NCI-H2196 treated with DMSO at 0.1 percent for 48 hours (cell line): ENCODE measurements at regions not wholly inside any gene's neighbourhood (a gene's known extent, or its start where the extent isn't known, plus 50 kb on each side); places are given as distances from the start of the nearest gene placed in this dataset.
A peak's percentile ranks its signal among the peaks of the same experiment; 100 is the strongest.

Source experiments
- DNase-seq: peaks from one replicate; lab custom pipeline; 2025; ENCODE audit not compliant: unreplicated experiment; lab: John Stamatoyannopoulos, UW

- DNase-seq = no peak
Observed at GRCh38 chr5:174307031-174307408, 261.5 kb downstream of the NSG2 start.

DNA sequence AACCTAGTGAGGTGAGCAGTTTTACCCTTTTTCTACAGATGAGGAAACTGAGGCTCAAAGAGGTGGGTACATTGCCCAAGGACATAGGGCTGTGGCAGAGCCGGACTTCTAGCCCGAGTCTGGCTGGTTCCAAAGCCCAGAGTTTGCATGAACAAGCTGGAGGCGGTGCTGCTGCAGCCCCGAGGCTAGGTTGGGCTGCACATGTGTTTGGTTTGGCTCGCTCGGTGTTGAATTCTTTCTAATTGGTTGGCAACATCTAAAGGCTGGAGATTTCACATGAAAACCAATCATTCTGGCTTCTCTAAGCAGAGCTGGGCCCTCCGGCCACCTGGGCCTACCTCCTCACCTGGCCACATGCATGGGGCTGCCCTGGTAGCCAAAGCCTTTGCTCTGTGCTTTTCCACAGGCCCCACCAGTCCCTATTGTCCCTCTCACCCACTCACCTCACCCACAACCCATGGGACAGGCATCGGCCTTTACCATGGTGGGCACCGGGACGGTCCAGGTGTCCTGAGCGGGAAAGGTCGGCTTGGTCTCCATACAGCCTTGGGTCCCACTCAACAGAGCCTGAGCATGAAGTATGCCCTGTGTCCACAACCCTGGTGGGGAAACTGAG, 262.3 kb downstream of the NSG2 start:
- no peak for DNase-seq

- no peak for DNase-seq
Observed at GRCh38 chr5:174309131-174309795, 263.8 kb downstream of the NSG2 start.

- DNase-seq = no peak
Observed at GRCh38 chr5:174310243-174310642, 264.7 kb downstream of the NSG2 start.

DNA sequence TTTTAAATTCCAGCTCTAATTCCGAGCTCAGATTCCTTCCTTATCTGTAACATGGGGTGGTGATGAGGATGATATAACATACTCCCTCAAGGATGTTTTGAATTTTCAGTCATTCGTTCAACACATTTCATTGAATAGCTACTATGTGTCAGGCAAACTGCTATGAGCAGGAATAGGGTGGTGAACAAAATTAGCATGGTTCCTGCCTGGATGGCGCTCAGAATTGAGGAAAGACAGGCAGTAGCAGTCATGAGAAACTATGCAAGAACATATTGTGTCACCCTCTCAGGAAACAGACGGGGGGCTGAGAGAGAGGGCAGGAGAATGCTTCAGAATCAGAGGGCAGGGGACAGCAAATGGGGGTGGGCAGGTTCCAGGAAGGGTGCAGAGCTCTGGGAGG, 265.2 kb downstream of the NSG2 start:
- DNase-seq = no peak

DNA sequence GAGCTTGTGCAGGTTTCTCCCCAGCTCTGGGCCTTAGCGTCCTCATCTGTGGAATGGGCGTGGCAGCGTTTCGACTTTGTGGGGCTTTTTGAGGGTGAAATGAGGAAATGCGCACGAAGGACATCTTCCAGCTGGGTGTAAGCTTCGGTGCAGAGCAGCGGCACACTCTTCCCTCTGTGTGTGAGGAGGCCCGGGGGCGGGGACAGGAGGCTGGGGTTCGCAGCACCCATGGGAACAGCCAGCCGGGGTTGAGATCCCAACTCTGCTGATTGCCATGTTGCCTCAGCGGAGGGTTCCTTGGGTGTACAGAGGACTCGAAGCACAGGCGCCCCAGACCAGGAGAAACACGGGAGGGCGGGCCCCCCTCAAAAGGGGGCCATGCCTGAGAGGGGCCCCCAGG, 265.6 kb downstream of the NSG2 start:
- no peak for DNase-seq

DNA sequence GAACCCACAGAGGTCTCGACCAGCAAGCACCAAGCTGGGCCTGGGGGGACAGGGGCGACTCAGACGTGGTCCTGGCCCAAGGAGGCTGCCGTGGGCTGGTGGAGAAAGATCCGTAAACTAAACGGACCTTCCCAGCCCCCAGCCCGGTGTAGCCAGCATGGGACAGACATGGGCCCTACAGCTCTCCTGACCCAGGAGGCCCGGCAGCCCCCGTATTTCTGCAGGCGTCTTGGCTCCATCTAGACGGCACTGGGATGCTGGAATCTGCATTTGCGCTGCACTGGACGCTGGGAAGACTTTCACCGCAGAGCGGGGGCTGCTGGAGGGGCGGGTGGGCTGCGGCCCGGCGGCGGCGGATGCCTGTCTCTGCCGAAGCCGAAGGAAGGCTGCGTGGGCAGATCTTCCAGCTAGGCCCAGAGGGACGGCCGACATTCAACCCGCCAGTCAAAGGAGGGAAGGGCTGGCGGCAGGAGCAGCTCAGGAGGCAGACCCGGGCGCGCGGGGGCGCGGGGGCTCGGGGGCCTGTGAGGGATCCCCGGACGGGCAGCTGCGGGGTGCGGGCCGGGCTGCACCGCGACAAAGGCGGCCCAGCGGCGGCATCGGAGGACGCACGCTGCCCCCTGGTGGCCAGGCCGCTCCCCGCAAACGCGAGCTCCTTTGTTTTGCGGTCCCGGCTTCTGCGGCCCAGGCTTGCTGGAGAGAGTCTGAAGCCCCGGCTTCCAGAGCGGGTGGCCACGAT, 266.2 kb downstream of the NSG2 start:
- peak; percentile 55 for DNase-seq

DNA sequence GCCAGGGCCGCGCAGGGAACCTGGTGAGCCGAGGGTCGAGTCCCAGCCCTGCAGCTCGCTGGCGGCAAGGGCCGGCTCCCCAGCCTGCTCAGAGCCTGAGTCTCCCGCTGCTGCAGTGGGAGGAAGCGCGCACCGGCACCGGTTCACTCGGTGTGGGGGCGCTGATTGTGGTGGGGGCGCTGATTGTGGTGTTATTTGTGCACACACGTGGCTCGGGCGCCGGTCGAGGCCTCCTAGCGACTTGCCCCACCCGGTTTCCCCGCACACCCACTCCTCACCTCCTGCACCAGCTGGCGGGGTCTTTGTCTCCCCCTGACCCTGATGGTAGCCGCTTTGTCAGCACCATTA, 266.7 kb downstream of the NSG2 start:
- no peak for DNase-seq

GRCh38 chr5:174312641-174313040, 267.1 kb downstream of the NSG2 start:
- DNase-seq = no peak

DNA sequence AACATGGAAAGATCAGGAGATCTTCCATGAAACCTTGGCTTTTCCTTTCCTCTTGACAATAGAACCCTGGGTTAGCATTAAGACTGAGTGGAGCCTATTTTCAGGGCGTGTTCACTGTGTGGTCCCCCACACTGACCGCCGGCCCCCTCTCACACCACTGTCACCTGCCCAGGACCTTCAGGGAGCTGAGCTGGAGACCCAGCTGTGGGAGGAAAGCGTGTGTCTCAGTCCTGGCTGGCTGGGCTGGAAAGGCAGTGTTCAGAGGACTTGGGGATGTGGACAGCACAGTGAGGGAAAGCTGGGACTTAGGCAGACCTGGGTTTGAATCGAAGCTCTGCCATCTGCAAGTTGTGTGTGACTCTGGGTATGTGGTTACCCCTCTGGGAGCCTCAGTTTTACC, 268.1 kb downstream of the NSG2 start:
- DNase-seq = no peak

DNA sequence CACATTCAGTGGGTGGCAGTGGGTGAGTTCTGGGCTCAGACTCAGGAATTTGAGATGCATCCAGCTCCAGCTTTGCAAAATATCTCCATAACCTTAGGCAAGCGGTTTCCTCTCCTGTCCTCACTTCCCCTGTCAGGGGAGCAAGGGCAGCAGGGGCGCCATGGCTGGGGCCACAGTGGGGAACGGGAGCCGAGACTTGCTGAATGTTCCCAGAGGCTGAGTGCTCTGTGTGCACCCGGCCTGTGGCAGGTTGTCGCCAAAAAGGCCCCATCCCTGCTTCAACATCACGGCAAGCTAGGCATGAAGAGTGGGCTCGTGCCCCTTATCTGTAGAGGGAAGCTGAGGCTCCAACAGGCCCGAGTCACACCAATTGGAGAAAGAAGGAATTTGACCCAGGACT, 268.8 kb downstream of the NSG2 start:
- DNase-seq = no peak

DNA sequence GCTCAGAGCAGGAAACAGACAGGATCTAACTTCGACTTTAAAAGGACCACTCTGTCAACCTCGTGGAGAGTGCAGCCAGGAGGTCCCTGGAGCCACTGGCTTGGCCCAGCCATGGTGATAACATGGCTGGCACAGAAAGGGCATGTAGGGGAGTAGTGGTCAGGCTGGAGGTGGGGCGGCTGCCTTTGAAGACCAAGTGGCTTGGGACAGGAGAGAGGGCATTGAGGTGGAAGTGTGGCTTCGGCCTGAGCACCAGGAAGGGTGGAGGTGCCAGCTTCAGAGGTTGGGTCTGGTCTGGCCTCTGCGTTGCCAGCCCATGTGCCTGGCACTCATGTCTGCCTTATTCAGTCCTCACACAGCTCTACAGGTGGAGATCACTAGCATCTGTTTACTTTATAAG, 270.0 kb downstream of the NSG2 start:
- DNase-seq = no peak

DNA sequence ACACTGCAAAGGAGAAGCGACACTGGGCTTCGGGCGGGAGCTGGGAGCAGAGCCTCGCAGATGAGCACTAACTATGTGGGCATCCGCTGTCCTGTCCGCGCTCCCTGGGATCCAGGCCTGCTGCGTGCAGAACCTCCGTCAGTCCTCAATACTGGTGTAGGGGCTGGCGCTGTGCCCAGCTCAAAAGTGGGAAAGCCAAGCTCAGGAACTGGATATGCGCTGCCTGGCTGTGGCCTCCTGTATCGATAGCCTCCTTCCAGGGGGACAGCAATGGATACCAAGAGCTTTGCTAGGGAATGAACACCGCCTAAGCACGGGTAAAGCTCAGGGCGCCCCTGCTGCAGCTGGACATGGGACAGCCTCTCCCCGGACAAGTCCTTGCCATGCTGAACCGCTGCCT, 270.4 kb downstream of the NSG2 start:
- DNase-seq = no peak

GRCh38 chr5:174316326-174316725, 270.8 kb downstream of the NSG2 start:
- no peak for DNase-seq

DNA sequence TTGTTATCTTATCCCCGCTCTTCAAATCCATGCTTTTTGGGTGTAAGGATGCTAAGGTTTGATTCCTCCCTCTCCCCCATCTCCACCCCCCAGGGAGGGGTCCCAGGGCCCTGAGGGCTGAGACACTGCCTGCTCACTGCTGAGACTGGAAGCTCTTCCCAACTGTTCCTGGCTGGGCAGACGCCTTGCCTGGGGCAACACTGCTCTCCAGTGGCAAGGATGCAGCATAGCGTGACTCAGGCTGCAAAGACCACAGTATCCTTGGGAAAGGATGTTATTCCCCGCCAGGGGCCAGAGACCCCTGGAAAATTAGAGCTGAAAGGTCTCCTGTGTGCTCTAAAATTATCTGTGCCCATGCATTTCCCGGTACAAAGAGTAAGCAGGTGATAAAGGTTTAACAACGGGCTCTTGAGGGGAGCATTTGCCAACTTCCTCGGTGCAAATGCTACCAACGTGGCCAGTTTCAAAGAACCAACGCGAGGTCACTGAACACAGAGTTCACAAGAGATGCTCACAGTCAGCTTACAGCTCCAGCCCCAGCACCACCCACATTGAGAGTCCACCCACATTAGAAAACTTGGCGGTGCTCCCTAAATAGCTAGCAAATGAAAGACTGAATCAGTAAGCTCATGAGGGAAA, 271.9 kb downstream of the NSG2 start:
- DNase-seq = peak; percentile 41

DNA sequence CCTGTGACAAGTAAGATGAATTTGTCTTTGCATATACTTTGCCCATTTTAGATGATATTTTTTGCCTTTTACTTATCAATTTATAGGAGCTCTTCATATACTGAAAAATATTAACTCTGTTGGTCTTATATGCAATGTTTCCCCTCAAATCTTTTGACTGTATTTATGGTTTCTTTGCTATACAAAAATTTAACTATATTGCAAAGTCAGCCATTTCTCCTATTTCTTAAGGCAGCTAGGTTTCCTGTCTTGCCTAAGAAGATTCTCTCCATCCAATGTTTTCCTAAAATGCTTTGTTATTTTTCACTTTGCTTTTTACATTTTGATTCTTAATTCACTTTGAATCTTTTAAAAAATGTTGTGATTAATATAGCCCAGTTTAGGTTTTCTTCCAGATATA, 273.1 kb downstream of the NSG2 start:
- DNase-seq = no peak

GRCh38 chr5:174319551-174319950, 274.0 kb downstream of the NSG2 start:
- DNase-seq = no peak

GRCh38 chr5:174320051-174320450, 274.5 kb downstream of the NSG2 start:
- DNase-seq = no peak

DNA sequence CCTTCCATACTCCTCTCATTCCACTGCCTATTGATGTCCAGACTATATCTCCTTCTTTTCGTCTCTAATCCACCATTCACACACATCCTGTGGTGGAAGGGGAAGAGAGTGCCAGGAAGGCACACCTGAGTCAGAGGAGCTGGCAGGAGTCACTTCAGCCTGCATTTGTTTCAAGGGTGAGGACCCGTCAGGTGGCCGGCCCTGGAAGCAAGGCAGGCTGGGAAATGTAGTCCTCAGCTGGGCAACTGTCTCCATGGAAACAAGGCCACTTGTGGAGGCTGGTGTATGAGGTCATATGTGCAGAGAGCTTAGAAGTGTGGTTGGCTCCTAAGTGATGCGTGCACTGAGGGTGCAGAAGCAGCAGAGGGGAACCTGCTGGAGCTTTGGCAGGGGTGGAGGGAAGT, 278.4 kb downstream of the NSG2 start:
- DNase-seq = peak; percentile 52

DNA sequence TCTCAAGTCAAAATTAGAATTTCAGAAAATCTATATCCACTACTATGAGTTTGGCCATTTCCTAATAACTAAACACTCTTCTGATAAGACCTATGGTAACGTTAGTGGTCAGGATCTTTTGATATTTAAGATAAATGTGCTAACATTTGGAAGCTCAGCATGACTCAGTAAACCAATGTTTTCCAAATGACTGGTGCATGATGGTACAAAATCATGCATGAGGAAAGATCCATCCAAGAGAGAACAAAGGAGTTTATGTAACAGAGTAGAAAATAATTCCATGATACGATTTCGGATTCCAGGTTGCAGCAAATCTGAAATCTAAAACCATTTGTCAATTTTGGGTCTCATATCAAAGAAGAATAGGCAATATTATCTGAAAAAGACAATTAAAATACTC, 279.2 kb downstream of the NSG2 start:
- no peak for DNase-seq

- no peak for DNase-seq
Observed at GRCh38 chr5:174325431-174325830, 279.9 kb downstream of the NSG2 start.

- no peak for DNase-seq
Observed at GRCh38 chr5:174325961-174326360, 280.5 kb downstream of the NSG2 start.
